ENCODE measurements at regions not wholly inside any gene's neighbourhood (a gene's known extent, or its start where the extent isn't known, plus 50 kb on each side); places are given as distances from the start of the nearest gene placed in this dataset.

- TF ChIP-seq CTCF (IDR thresholded peaks at IDR 0.05; ENCODE audit: insufficient read depth, low read length) = no peak
- no peak for TF ChIP-seq POLR2AphosphoS5 (IDR thresholded peaks at IDR 0.05; ENCODE audit: low read depth)
- TF ChIP-seq GABPA (IDR thresholded peaks at IDR 0.05; ENCODE audit: low read depth) = no peak
These were observed 480.5 kb downstream of the VRK1 start for GRCh38 chr14:97277711-97278110.
